CD14-positive monocyte (primary cell): ENCODE measurements at regions not wholly inside any gene's neighbourhood (a gene's known extent, or its start where the extent isn't known, plus 50 kb on each side); places are given as distances from the start of the nearest gene placed in this dataset.

ENCODE experiments used
- DNase-seq, 3 donors: peaks; one replicate each; pipeline ENCODE4 v3.0.0-alpha.2; 2011 to 2022
- H2AFZ ChIP-seq: 2 replicates; pipeline ENCODE4 v1.6.0; 2012; ENCODE audit warnings: mild to moderate bottlenecking, low read depth, low read length, inconsistent platforms; ENCODE audit not compliant: insufficient read depth, poor library complexity, severe bottlenecking
- H3K27ac ChIP-seq, 2 donors: 1 replicate in 1 of 2; 2 replicates in 1 of 2; pipeline ENCODE4 v1.5.1; 2012 to 2013; ENCODE audit warnings: low read length in 2 of 2, control low read depth in 1 of 2, inconsistent platforms in 1 of 2, low read depth in 1 of 2, mild to moderate bottlenecking in 1 of 2
- H3K27me3 ChIP-seq, 2 donors: one replicate each; pipeline versions ENCODE4 v1.6.0 to v1.6.1; 2011 to 2013; ENCODE audit warnings: low read length in 2 of 2; ENCODE audit not compliant: control insufficient read depth in 2 of 2, insufficient read depth in 2 of 2
- H3K36me3 ChIP-seq, 2 donors: replicated peaks in 1 of 2; 1 replicate in 1 of 2; 2 replicates in 1 of 2; pipeline versions ENCODE4 v1.5.1 to v1.6.1; 2012 to 2013; ENCODE audit warnings: low read length in 2 of 2, control low read depth in 1 of 2, inconsistent platforms in 1 of 2, mild to moderate bottlenecking in 1 of 2; ENCODE audit not compliant: insufficient read depth in 2 of 2, control insufficient read depth in 1 of 2
- H3K4me1 ChIP-seq, 2 donors: 1 replicate in 1 of 2; 2 replicates in 1 of 2; pipeline versions ENCODE4 v1.5.1 to v1.6.1; 2012 to 2013; ENCODE audit warnings: low read length in 2 of 2, control low read depth in 1 of 2, inconsistent platforms in 1 of 2, mild to moderate bottlenecking in 1 of 2, moderate library complexity in 1 of 2; ENCODE audit not compliant: insufficient read depth in 2 of 2, control insufficient read depth in 1 of 2
- H3K4me2 ChIP-seq: replicated peaks from 2 replicates; pipeline ENCODE3; 2012; ENCODE audit warnings: low read length, moderate library complexity, mild to moderate bottlenecking; ENCODE audit not compliant: poor library complexity, severe bottlenecking; ENCODE audit errors: extremely low read depth
- H3K4me3 ChIP-seq, 3 experiments: fragments of 200-600 bp in 1 of 3; sonication (generic) in 1 of 3; replicated peaks in 1 of 3; 1 replicate in 2 of 3; 2 replicates in 1 of 3; pipeline ENCODE4 v1.5.1; 2011 to 2013; ENCODE audit warnings: low read length in 3 of 3, mild to moderate bottlenecking in 3 of 3, control low read depth in 2 of 3, low read depth in 2 of 3, inconsistent platforms in 1 of 3, moderate library complexity in 1 of 3
- H3K79me2 ChIP-seq: 2 replicates; pipeline ENCODE4 v1.6.0; 2012; ENCODE audit warnings: mild to moderate bottlenecking, control low read depth, inconsistent platforms, low read length, moderate library complexity; ENCODE audit not compliant: insufficient read depth
- H3K9ac ChIP-seq: 2 replicates; pipeline ENCODE4 v1.6.0; 2017; ENCODE audit warnings: low read length, mild to moderate bottlenecking; ENCODE audit not compliant: insufficient read depth, poor library complexity, severe bottlenecking
- H3K9me3 ChIP-seq, 2 donors: replicated peaks in 1 of 2; 1 replicate in 1 of 2; 2 replicates in 1 of 2; pipeline versions ENCODE4 v1.5.1 to v1.6.1; 2012 to 2013; ENCODE audit warnings: low read length in 2 of 2, control low read depth in 1 of 2; ENCODE audit not compliant: control insufficient read depth in 1 of 2, insufficient read depth in 1 of 2
- H4K20me1 ChIP-seq: 2 replicates; pipeline ENCODE4 v1.6.0; 2012; ENCODE audit warnings: mild to moderate bottlenecking, low read length, control low read depth, moderate library complexity; ENCODE audit not compliant: insufficient read depth
- H3K27ac Mint-ChIP-seq, 7 donors: one replicate each; pipeline ENCODE4 v1.8.0; 2020; ENCODE audit warnings: mild to moderate bottlenecking in 7 of 7, mixed read lengths in 7 of 7, moderate library complexity in 6 of 7, inconsistent platforms in 2 of 7
- H3K27me3 Mint-ChIP-seq, 3 donors: one replicate each; pipeline ENCODE4 v1.8.0; 2021 to 2022; ENCODE audit warnings: low read depth in 3 of 3, mild to moderate bottlenecking in 3 of 3, mixed read lengths in 3 of 3, moderate library complexity in 3 of 3, inconsistent platforms in 1 of 3
- H3K36me3 Mint-ChIP-seq, 2 donors: one replicate each; pipeline ENCODE4 v1.8.0; 2020; ENCODE audit warnings: mixed read lengths in 2 of 2, inconsistent platforms in 1 of 2, mild to moderate bottlenecking in 1 of 2
- H3K4me1 Mint-ChIP-seq: one replicate; pipeline ENCODE4 v1.8.0; 2020; ENCODE audit warnings: mild to moderate bottlenecking, mixed read lengths
- H3K4me3 Mint-ChIP-seq, 2 donors: one replicate each; pipeline ENCODE4 v1.8.0; 2020; ENCODE audit warnings: mild to moderate bottlenecking in 2 of 2, mixed read lengths in 2 of 2, moderate library complexity in 1 of 2
- H3K9me3 Mint-ChIP-seq, 7 donors: one replicate each; pipeline ENCODE4 v1.8.0; 2020 to 2022; ENCODE audit warnings: mixed read lengths in 7 of 7, mild to moderate bottlenecking in 6 of 7, moderate library complexity in 6 of 7, inconsistent platforms in 2 of 7
- WGBS: methylation state at CpG from one replicate; pipeline ENCODE4 v1.1.5; 2013; ENCODE audit warnings: missing lambda C conversion rate; ENCODE audit not compliant: insufficient coverage; 5-methylcytosine and 5-hydroxymethylcytosine counted together
- intact Hi-C, 2 donors: fragments of 100-400 bp; cut with micrococcal nuclease; formaldehyde crosslinking; loops; one replicate each; pipeline versions ENCODE4 v1.15.0 to v1.15.1; 2023
- TF ChIP-seq, protein P1 (sequence below): fragments of 200-600 bp; IDR thresholded peaks from one replicate; pipeline ENCODE4 v1.8.0; 2022; ENCODE audit warnings: antibody characterized with exemption, mild to moderate bottlenecking

DNA sequence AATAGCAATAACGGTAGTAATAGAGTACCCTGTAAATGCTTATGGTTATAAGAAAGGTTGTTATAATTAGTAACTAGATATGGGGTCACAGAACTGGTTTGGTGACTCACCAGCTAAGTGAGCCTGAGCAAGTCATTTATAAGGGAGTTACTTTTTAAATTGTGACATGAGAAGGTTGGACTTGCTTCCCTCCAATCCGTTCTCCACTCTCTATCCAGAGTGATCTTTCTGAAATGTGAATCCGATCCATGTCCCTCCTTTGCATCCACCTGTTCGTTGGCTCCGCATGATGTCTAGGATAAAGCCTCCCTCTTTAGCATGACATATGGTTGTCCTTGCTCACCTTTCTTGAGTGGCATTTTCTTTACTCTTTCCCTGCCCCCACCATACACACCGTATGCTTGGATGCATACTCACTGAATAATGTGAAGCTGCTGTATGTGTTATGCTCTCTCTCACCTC, 83.1 kb downstream of the CDC42EP3 start:
- TF ChIP-seq, protein P1, sequence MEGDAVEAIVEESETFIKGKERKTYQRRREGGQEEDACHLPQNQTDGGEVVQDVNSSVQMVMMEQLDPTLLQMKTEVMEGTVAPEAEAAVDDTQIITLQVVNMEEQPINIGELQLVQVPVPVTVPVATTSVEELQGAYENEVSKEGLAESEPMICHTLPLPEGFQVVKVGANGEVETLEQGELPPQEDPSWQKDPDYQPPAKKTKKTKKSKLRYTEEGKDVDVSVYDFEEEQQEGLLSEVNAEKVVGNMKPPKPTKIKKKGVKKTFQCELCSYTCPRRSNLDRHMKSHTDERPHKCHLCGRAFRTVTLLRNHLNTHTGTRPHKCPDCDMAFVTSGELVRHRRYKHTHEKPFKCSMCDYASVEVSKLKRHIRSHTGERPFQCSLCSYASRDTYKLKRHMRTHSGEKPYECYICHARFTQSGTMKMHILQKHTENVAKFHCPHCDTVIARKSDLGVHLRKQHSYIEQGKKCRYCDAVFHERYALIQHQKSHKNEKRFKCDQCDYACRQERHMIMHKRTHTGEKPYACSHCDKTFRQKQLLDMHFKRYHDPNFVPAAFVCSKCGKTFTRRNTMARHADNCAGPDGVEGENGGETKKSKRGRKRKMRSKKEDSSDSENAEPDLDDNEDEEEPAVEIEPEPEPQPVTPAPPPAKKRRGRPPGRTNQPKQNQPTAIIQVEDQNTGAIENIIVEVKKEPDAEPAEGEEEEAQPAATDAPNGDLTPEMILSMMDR: no peak
- intact Hi-C loops: loop anchor here in 1 of 2 donors (5.0 kb wide), 2 partner anchors 34 to 49 kb away; no protein-coding TSS in a partner anchor
- Histone ChIP-seq H3K9me3 (no peaks in the 10 kb centered on the region), H3K4me3 (no peak overlapping the region), H3K27me3 (no peaks in the 10 kb centered on the region), H3K4me1 (peaks cover 32 to 45% of the 10 kb centered on the region in 2 donors), H3K27ac (no peak overlapping the region), H3K4me2 (no peak overlapping the region), H2AFZ (no peak overlapping the region), H3K9ac (no peak overlapping the region), H3K36me3 (no peaks in the 10 kb centered on the region), H3K79me2 (no peaks in the 10 kb centered on the region), H4K20me1 (no peaks in the 10 kb centered on the region)
- H3K27me3 Mint-ChIP-seq: peaks cover 2 to 10% (median 4%) of the 10 kb centered on the region in 3 donors
- peak in 2 of 3 donors; percentile 20 to 36 for DNase-seq
- H3K36me3 Mint-ChIP-seq: peaks cover 0 to 5% of the 10 kb centered on the region in 2 donors
- no peaks in the 10 kb centered on the region for H3K9me3 Mint-ChIP-seq
- 100% methylated on average over 3 of the region's 6 CpGs for WGBS
- H3K4me3 Mint-ChIP-seq: no peak overlapping the region
- no peak overlapping the region for H3K27ac Mint-ChIP-seq
- H3K4me1 Mint-ChIP-seq: peaks cover 54% of the 10 kb centered on the region

DNA sequence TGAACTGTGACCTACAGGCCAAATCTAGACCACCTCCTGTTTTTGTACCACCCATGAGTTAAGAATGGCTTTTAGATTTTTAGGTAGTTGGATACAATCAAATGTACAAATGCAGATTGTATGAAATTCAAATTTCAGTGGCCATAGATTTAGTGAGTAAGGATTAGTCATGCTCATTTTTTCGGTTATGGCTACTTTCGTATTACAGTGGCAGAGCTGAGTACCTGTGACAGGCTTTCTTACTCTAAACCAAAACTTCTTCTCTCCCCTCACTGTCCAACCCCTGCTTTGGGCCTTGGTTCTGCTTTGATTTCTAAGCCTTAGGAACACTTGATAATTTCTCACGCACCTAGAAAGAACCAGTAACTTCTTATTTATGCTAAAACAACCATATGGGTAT, 82.1 kb downstream of the CDC42EP3 start:
- intact Hi-C loops: loop anchor here in 1 of 2 donors (5.0 kb wide), 2 partner anchors 33 to 48 kb away; no protein-coding TSS in a partner anchor
- H3K9me3 ChIP-seq: no peaks in the 10 kb centered on the region
- no peaks in the 10 kb centered on the region for H3K79me2 ChIP-seq
- no peak overlapping the region for H3K9ac ChIP-seq
- Mint-ChIP-seq H3K4me1 (peaks cover 54% of the 10 kb centered on the region), H3K9me3 (peaks cover 0 to 6% (median under 1%) of the 10 kb centered on the region in 7 donors), H3K36me3 (peaks cover 0 to 5% of the 10 kb centered on the region in 2 donors), H3K27ac (no peak overlapping the region), H3K27me3 (peaks cover under 1 to 7% (median 4%) of the 10 kb centered on the region in 3 donors), H3K4me3 (no peak overlapping the region)
- peaks cover 32 to 45% of the 10 kb centered on the region in 2 donors for H3K4me1 ChIP-seq
- no peak for DNase-seq
- no peaks in the 10 kb centered on the region for H3K36me3 ChIP-seq
- H3K4me2 ChIP-seq: no peak overlapping the region
- no peaks in the 10 kb centered on the region for H3K27me3 ChIP-seq
- no CpG with 5 or more reads among the region's 3 CpGs for WGBS
- TF ChIP-seq, protein P1: no peak
- H4K20me1 ChIP-seq: no peaks in the 10 kb centered on the region
- H3K4me3 ChIP-seq: no peak overlapping the region
- H2AFZ ChIP-seq: no peak overlapping the region
- H3K27ac ChIP-seq: no peak overlapping the region
